HG02885 (cell line): ENCODE measurements at regions not wholly inside any gene's neighbourhood (a gene's known extent, or its start where the extent isn't known, plus 50 kb on each side); places are given as distances from the start of the nearest gene placed in this dataset.

Experiments
- ATAC-seq: cut with Tn5 transposase; IDR thresholded peaks from one replicate; pipeline ENCODE4 v1.9.1; 2021; ENCODE audit warnings: mild to moderate bottlenecking; ENCODE audit not compliant: unreplicated experiment, poor library complexity

GRCh38 chr21:15552914-15553494, 176.8 kb upstream of the USP25 start:
- ATAC-seq: no peak

GRCh38 chr21:15557925-15558324, 171.9 kb upstream of the USP25 start:
- no peak for ATAC-seq

- no peak for ATAC-seq
Measured at GRCh38 chr21:15558884-15559283, 170.9 kb upstream of the USP25 start.

- ATAC-seq: no peak
Measured at GRCh38 chr21:15559660-15560059, 170.1 kb upstream of the USP25 start.

GRCh38 chr21:15560383-15561056, 169.3 kb upstream of the USP25 start:
- ATAC-seq: peak; percentile 74

- no peak for ATAC-seq
Measured at GRCh38 chr21:15562748-15563147, 167.0 kb upstream of the USP25 start.

- ATAC-seq: no peak
Measured at GRCh38 chr21:15564907-15565306, 164.9 kb upstream of the USP25 start.

GRCh38 chr21:15566703-15567102, 163.1 kb upstream of the USP25 start:
- no peak for ATAC-seq

- ATAC-seq: no peak
Measured at GRCh38 chr21:15567191-15567590, 162.6 kb upstream of the USP25 start.

- no peak for ATAC-seq
Measured at GRCh38 chr21:15568516-15568915, 161.3 kb upstream of the USP25 start.

GRCh38 chr21:15586752-15587427, 142.9 kb upstream of the USP25 start:
- no peak for ATAC-seq

GRCh38 chr21:15592271-15592860, 137.4 kb upstream of the USP25 start:
- ATAC-seq: peak; percentile 58

GRCh38 chr21:15592957-15593356, 136.8 kb upstream of the USP25 start:
- ATAC-seq: no peak

- no peak for ATAC-seq
Measured at GRCh38 chr21:15601390-15601789, 128.4 kb upstream of the USP25 start.

GRCh38 chr21:15604413-15604812, 125.4 kb upstream of the USP25 start:
- no peak for ATAC-seq

GRCh38 chr21:15614766-15615165, 115.0 kb upstream of the USP25 start:
- ATAC-seq: no peak

- ATAC-seq: no peak
Measured at GRCh38 chr21:15616864-15617574, 112.8 kb upstream of the USP25 start.

- no peak for ATAC-seq
Measured at GRCh38 chr21:15617964-15618363, 111.8 kb upstream of the USP25 start.

- ATAC-seq: no peak
Measured at GRCh38 chr21:15620892-15621291, 108.9 kb upstream of the USP25 start.

- no peak for ATAC-seq
Measured at GRCh38 chr21:15624646-15625045, 105.1 kb upstream of the USP25 start.

- no peak for ATAC-seq
Measured at GRCh38 chr21:15625363-15625762, 104.4 kb upstream of the USP25 start.
